GM18909 (cell line): ENCODE measurements at regions not wholly inside any gene's neighbourhood (a gene's known extent, or its start where the extent isn't known, plus 50 kb on each side); places are given as distances from the start of the nearest gene placed in this dataset.

Experiments used
- ATAC-seq: cut with Tn5 transposase; IDR thresholded peaks from one replicate; pipeline ENCODE4 v1.9.1; 2021; ENCODE audit warnings: mild to moderate bottlenecking; ENCODE audit not compliant: unreplicated experiment, poor library complexity

DNA sequence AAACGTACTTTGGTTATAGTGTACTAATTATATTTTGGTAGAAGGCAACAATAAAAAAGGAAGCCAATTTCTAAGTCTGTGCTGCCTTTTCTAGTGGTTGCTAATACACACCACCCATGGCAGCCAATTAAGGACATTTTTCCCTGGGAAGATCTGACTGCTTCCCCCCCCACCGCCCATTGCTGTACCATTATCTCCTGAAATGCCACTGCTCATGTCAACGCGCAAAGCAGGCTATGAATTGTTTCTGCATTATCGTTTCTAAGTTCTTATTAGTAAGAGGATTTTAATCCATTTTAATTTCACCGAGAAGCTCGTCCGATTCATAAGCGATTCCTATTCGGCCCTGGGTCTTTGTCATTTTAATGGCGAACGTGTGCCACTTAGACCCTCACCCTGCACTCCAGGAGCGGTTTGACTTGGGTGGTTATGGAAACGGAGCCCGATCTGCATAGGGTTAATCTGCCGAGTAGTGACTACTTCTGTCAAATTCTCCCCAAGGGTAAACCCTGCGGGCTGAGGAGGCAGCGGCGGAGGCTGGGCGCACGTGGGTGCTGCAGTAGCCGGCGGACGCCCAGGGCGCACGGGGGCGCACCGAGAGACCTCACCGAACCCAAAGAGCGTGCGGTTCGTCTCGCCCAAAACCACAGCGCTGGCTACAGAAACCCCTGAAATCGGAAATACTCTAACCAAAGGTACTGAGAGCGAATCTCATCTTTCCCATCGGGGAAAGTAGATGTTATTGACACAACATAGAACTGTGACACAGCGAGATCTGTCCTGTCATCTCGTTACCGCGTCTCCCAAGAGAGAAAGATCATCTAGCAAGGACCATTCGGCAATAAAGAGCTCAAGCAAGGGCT lies 55.8 kb upstream of the SHC3 start:
- ATAC-seq = peak; percentile 83

DNA sequence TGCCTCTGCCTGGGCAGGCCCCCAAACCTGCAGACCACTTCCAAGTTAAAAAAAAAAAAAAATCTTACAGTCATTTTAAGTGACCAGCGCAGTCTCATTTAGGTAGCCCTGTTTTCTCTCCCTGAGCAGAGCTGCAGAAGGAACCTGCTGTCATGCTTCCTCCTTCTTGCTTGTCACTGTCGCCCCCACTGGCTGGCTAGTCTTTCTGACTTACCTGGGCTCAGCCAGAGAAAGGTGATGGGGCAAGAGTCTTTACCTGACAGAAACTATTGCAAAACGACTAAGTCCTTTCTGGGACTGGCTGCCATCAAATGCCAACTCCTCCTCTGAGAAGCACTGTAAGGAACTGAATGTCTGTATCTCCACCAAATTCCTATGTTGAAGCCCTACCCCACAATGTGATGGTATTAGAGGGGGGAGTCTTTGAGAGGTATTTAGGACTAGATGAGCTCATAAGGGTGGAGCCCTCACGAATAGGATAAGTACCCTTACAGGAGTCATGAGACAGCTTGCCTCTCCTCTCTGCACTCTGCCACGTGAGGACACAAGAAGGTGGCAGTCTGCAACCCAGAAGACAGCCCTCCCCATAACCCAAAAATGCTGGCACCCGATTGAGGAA lies 58.4 kb upstream of the SHC3 start:
- ATAC-seq = no peak

DNA sequence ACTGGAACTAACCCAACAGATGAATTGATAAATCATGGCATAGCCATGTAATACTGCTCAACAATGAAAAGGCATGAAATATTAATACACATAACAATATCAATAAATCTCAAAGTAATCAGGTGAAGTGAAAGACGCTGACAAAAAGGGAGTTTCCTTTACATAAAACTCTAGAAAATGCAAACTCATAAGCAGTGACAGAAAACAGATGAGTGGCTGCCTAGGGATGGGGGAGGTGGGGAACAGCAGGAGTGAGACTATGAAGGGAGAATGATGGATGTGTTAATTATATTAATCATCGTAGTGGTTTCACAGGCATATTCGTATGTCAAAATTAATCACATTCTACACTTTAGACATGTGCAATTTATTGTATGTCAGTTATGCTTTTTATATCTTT lies 59.8 kb upstream of the SHC3 start:
- ATAC-seq = no peak

DNA sequence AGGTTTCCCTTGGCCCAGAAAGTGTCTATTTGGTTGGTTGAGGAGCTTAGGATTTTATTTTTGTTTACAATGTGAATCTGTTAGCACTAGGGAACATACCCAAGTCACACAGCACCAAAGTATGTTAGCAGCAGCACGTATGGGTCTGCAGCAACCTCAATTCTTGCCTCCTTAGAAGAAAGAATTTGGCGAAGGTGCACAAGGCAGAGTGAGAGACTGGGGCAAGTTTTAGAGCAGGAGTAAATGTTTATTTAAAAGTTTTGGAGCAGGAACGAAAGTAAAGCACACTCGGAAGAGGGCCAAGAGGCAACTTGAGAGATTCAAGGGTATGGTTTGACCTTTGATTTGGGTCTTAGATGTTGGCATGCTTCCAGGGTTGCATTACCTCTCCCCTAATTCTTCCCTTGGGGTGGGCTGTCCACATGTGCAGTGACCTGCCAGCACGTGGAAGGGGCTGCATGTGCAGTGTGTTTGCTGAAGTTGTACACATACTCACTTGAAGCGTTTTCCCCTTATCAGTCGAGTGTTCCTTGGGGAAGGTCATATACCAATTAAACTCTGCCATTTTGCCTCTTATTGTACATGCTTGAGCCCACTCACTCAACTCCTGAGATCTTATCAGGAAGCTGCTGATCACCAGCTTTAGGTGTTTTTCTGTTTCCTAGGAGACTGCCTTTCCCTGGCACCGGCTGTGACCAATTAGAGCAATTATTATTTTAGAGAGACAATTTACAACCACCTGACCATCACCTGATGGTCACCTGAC lies 64.9 kb upstream of the SHC3 start:
- ATAC-seq = no peak

DNA sequence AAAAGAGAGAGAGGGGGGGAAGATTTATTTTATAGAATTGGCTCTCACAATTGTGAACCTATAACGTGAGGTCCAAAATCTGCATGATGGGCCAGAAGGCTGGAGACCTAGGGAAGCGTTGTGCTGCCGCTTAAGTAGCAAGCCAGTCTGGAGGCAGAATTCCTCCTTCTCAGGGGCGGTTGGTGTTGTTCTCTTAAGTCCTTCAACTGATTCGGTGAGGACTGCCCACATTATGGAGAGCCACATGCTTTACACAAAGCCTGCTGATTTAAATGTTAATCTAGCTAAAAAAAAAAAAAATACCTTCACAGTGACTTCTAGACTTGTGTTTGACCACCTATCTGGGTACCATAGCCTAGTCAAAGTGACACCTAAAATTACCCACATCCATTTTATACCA lies 64.2 kb upstream of the CKS2 start:
- no peak for ATAC-seq

DNA sequence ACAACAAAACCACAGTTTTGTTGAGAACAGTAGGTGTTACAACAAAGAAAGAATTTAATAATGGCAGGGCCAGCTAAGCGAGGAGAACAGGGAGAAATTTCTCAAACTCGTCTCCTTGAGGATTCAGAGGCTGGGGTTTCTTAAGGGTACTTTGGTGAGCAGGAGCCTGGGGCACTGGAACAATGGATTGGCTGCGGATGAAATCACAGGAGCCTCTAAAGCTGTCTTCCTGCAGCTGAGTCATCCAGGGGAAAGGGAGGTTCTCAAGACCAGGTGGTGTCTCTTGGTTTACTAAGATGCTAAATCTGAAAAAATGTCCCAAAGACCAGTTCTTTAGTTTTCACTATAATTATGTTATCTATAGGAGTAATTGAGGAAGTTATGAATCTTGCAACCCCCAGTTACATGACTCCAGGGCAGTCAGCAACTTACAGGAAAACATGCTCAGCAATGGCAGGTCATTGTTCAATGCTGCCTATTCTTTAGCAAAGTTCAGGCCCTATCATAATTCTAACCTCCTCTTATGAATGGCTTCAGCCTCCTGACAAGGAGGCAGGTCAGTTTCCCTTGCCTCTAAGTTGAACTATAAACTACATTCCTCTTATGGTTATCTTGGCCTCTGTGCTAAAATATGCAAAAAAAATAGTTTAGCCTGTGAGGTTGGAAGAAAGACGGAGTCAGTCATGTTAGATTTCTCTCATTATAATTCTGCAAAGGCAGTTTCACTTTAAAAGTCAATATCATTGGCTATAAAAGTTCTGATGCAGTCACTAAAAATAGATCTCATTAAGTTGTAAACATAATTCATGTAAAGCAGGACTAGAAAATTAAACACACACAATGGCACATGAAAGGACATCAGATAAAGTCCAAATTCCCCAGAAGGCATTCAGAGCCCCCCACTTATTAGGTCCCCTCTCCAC lies 63.3 kb upstream of the CKS2 start:
- ATAC-seq = no peak

DNA sequence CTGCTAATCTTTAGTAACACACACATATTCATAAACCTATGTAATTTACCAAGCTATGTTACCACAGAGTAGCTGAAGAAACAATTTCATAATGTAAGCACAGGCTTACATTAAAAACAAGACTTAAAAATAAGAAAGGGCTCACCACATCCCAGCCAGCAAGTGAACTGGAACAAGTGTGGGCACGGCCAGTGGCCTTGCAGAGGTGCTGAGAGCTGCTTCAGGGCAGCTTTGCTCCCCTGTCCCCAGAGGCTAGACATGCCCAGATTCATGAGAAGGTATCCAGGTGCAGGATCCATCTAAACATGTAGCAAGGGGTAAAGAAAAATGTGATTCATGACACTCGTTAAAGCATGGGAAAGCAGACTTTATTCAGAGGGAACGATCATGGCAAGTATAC lies 62.0 kb upstream of the CKS2 start:
- ATAC-seq = no peak

DNA sequence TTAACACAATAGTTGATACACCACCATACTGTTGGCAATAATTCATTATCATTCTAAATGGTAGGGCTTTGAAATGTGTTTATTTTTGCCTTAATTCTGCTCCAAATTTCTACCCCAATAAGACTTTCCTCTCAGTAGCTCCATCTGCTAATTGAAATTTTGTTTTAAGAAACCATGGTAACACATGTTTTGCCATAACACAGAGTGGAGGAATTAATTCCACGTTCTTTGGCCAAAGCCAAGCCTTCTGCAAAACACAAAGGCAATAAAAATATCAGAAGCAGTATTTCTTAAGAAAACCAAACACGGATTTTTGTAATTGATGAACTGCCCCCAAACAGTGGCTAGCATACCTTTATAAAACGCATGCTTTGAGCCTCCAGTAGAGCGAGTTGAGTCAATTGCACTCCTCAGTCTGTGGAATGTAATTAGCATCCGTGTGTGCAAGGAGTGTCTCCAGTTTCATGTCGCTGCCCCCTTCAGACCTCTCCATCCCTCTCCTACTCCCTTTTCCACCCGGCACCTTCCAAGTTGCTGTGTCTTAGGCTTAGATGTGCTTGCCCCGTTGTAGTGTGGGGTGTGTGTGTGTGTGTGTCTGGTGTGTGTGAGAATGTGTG lies 58.2 kb upstream of the CKS2 start:
- no peak for ATAC-seq

DNA sequence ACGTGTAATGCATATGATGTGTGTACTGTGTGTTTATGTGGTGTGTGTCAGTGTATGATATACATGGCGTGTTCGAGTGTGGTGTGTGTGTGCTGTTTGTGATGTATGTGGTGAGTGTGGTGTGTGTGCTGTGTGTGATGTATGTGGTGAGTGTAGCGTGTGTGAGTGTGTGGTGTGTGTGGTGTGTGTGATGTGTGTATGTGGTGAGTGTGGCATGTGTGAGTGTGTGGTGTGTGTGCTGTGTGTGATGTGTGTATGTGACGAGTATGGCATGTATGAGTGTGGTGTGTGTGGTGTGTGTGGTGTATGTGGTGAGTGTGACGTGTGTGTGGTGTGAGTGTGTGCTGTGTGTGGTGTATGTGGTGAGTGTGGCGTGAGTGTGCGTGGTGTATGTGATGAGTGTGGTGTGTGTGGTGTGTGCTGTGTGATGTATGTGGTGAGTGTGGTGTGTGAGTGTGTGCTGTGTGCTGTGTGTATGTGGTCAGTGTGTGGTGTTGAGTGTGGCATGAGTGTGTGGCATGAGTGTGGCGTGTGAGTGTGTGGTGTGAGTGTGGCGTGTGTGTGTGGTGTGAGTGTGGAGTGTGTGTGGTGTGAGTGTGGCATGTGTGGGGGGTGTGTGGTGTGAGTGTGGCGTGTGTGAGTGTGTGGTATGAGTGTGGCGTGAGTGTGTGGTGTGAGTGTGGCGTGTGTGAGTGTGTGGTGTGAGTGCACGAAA lies 56.8 kb upstream of the CKS2 start:
- no peak for ATAC-seq

DNA sequence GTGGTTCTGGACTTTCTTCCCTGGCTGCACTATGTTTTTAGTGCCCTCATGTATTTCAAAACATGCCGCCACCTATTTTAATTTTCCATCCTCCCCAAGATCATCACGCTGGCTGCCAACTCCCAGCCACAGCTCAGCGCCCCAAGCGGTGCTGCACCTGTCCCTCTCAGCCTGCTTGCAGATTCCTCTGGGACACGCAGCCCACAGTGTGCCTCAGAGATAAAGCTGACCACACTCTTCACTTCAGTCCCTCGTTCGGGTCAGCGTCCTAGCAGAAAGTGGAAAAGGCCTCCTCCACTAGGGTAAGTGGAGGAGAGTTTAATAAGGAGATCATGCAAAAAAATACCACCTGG lies 56.2 kb upstream of the CKS2 start:
- ATAC-seq = no peak

DNA sequence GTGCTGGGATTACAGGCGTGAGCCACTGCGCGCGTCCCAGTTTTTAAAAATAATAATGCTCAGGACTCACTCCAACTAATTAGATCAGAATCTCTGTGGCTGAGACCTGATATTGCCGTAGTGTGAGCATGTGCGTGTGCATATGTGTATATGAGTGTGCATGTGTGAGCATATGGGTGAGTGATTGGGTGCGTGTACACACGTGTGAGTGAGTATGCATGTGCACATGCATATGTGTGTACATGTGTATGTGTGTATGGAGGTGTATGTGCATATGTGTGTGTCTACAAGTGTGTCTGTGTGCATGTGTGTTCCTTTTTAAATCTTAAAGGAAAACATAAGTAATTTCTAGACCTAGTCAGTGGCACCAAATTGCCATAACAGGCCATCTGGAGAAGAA lies 54.8 kb upstream of the CKS2 start:
- no peak for ATAC-seq

DNA sequence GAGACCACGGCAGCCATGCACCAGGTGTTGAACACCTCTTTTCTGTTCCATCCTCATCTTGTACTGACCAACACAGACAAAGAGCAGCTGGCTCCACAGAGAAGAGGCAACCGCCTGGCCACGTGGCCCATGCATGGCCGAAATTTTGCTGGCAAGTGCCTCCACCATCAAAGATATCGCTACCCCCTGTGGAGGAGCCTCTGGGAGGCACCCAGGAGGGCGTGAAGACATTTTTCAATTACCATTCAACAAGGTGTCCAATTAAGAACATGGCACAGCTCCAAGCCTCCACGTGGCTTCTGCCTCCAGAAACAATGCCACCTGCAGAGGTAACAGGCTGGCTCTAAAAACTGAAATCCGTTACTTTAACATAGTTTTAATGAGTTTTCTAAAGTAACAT lies 54.4 kb upstream of the CKS2 start:
- ATAC-seq = no peak

DNA sequence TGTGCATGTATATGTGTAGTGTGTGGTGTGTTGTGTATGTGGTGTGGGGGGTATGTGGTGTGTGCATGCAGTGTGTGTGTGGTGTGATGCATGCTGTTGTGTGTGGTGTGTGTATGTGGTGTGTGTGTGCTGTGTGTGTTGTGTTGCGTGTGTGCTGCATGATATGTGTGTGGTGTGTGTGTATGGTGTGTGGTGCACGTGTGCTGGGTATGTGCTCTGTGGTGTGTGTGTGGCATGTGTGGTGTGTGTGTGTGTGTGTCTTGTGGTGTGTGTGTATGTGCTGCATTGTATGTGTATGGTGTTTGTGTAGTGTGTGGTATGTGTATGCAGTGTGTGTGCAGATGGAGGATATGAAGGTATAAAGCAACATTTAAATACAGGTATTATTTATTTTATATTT lies 50.5 kb upstream of the CKS2 start:
- ATAC-seq = no peak
